ENCODE measurements at regions not wholly inside any gene's neighbourhood (a gene's known extent, or its start where the extent isn't known, plus 50 kb on each side); places are given as distances from the start of the nearest gene placed in this dataset.

DNA sequence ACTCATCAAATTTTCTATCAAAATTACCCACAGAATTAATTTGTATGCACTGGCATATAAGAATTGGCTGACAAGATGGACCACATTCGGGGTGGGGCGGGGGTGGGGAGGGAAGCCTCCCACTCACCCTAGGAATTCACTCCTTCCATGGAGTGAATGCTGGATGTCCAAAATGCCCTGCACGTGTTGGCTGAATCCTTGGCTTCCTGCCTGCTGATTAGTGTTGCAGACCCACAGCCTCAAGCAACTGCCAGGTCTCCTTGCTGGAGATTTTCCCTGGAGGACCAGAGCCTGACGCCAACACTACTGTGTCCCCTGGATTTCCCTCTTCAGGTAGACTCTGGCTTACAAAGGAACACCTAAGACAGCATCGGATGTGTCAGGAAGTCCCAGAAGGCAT lies 575.7 kb upstream of the CDH11 start:
- TF ChIP-seq EGR1 (IDR thresholded peaks at IDR 0.05) = no peak
- no peak for TF ChIP-seq EP300 (IDR thresholded peaks at IDR 0.05; ENCODE audit: borderline replicate concordance)
- TF ChIP-seq TEAD4 (IDR thresholded peaks at IDR 0.05) = no peak
- no peak for TF ChIP-seq ZBTB7A (IDR thresholded peaks at IDR 0.05; ENCODE audit: low read depth)
- TF ChIP-seq, protein P1, sequence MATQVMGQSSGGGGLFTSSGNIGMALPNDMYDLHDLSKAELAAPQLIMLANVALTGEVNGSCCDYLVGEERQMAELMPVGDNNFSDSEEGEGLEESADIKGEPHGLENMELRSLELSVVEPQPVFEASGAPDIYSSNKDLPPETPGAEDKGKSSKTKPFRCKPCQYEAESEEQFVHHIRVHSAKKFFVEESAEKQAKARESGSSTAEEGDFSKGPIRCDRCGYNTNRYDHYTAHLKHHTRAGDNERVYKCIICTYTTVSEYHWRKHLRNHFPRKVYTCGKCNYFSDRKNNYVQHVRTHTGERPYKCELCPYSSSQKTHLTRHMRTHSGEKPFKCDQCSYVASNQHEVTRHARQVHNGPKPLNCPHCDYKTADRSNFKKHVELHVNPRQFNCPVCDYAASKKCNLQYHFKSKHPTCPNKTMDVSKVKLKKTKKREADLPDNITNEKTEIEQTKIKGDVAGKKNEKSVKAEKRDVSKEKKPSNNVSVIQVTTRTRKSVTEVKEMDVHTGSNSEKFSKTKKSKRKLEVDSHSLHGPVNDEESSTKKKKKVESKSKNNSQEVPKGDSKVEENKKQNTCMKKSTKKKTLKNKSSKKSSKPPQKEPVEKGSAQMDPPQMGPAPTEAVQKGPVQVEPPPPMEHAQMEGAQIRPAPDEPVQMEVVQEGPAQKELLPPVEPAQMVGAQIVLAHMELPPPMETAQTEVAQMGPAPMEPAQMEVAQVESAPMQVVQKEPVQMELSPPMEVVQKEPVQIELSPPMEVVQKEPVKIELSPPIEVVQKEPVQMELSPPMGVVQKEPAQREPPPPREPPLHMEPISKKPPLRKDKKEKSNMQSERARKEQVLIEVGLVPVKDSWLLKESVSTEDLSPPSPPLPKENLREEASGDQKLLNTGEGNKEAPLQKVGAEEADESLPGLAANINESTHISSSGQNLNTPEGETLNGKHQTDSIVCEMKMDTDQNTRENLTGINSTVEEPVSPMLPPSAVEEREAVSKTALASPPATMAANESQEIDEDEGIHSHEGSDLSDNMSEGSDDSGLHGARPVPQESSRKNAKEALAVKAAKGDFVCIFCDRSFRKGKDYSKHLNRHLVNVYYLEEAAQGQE (IDR thresholded peaks at IDR 0.05; ENCODE audit: low read depth) = no peak
- TF ChIP-seq CREB1 (IDR thresholded peaks at IDR 0.05; ENCODE audit: low read depth) = no peak
- TF ChIP-seq, protein P2, sequence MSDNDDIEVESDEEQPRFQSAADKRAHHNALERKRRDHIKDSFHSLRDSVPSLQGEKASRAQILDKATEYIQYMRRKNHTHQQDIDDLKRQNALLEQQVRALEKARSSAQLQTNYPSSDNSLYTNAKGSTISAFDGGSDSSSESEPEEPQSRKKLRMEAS (IDR thresholded peaks at IDR 0.05) = no peak
- no peak for TF ChIP-seq RAD21 (IDR thresholded peaks at IDR 0.05; ENCODE audit: low read depth)
- TF ChIP-seq, protein P3, sequence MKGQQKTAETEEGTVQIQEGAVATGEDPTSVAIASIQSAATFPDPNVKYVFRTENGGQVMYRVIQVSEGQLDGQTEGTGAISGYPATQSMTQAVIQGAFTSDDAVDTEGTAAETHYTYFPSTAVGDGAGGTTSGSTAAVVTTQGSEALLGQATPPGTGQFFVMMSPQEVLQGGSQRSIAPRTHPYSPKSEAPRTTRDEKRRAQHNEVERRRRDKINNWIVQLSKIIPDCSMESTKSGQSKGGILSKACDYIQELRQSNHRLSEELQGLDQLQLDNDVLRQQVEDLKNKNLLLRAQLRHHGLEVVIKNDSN (IDR thresholded peaks at IDR 0.05) = no peak
- TF ChIP-seq FOXM1 (IDR thresholded peaks at IDR 0.05; ENCODE audit: borderline replicate concordance, low read depth) = no peak
- TF ChIP-seq TCF12 (IDR thresholded peaks at IDR 0.05; ENCODE audit: low read depth) = no peak

DNA sequence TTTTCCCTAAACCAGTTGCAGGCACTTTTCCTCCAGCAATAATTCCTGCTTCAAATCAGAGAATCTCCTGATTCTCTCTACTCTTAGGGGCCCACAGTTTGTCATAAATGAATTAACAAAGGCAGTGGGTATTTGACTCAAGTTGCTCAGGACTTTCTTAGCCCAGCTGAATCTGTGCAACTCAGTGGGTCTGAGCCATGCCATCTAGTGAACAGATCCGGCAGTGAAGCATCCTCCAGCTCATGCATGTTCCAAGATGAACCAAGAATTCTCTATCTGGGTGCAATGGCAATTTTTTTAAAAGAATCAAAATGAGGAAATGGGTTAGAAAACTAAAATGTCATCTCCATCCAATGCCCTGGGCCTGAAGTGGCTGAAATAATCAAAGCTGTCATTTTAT lies 575.2 kb upstream of the CDH11 start:
- TF ChIP-seq FOXM1 (IDR thresholded peaks at IDR 0.05; ENCODE audit: borderline replicate concordance, low read depth) (no peak), EP300 (IDR thresholded peaks at IDR 0.05; ENCODE audit: borderline replicate concordance) (no peak), YY1 (IDR thresholded peaks at IDR 0.05; ENCODE audit: low read depth) (no peak), RAD21 (IDR thresholded peaks at IDR 0.05; ENCODE audit: low read depth) (no peak), EGR1 (IDR thresholded peaks at IDR 0.05) (no peak), CEBPB (IDR thresholded peaks at IDR 0.05) (no peak), ZBTB7A (IDR thresholded peaks at IDR 0.05; ENCODE audit: low read depth) (no peak)
- TF ChIP-seq, protein P1 (IDR thresholded peaks at IDR 0.05; ENCODE audit: low read depth) = no peak
- TF ChIP-seq, protein P3 (IDR thresholded peaks at IDR 0.05) = no peak
- TF ChIP-seq, protein P2 (IDR thresholded peaks at IDR 0.05) = no peak

DNA sequence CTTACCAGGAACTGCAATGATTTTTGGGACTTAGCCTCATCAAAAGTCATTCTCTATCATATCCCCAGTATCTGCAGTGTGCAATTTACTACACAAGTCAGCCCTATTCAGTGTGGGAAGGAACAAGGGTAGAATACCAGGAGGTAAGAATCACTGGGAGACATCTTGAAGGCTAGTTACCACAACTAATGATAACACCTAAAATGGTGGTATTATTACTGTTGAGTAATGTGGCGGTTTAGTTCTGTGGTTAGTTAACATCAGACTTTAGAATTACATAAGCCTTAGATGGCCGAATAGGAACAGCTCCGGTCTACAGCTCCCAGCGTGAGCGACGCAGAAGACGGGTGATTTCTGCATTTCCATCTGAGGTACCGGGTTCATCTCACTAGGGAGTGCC lies 567.9 kb upstream of the CDH11 start:
- TF ChIP-seq, protein P1 (IDR thresholded peaks at IDR 0.05; ENCODE audit: low read depth) = no peak
- TF ChIP-seq, protein P3 (IDR thresholded peaks at IDR 0.05) = no peak
- TF ChIP-seq CREB1 (IDR thresholded peaks at IDR 0.05; ENCODE audit: low read depth) (no peak), TEAD4 (IDR thresholded peaks at IDR 0.05) (no peak), RAD21 (IDR thresholded peaks at IDR 0.05; ENCODE audit: low read depth) (no peak), EP300 (IDR thresholded peaks at IDR 0.05; ENCODE audit: borderline replicate concordance) (no peak), TAF1 (IDR thresholded peaks at IDR 0.05; ENCODE audit: low read depth) (no peak), NFIC (IDR thresholded peaks at IDR 0.05) (no peak), TCF12 (IDR thresholded peaks at IDR 0.05; ENCODE audit: low read depth) (no peak), FOXM1 (IDR thresholded peaks at IDR 0.05; ENCODE audit: borderline replicate concordance, low read depth) (no peak), CEBPB (IDR thresholded peaks at IDR 0.05) (no peak)

DNA sequence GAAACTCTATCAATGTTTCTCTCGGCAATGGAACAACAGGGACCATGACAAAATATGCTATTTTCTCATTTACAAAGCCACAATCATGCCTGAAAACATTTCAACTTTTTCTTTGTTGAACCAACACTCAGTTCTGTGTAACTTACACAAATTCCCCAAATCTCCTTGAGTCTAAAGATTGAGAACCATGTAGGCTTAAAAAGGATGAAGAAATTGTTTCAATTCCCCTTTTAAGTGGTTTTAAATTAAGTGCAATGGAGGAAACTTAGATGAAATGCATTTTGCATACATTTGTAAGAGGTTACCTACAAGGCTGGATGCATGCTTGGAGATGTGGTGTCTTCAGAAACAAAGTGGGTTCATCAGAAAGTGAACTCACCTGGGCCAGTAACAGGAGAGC lies 566.4 kb upstream of the CDH11 start:
- TF ChIP-seq CEBPB (IDR thresholded peaks at IDR 0.05) (no peak), RAD21 (IDR thresholded peaks at IDR 0.05; ENCODE audit: low read depth) (no peak), ZBTB7A (IDR thresholded peaks at IDR 0.05; ENCODE audit: low read depth) (no peak), YY1 (IDR thresholded peaks at IDR 0.05; ENCODE audit: low read depth) (no peak), NFIC (IDR thresholded peaks at IDR 0.05) (no peak), TAF1 (IDR thresholded peaks at IDR 0.05; ENCODE audit: low read depth) (no peak), TCF12 (IDR thresholded peaks at IDR 0.05; ENCODE audit: low read depth) (no peak), EP300 (IDR thresholded peaks at IDR 0.05; ENCODE audit: borderline replicate concordance) (no peak), CREB1 (IDR thresholded peaks at IDR 0.05; ENCODE audit: low read depth) (no peak), TEAD4 (IDR thresholded peaks at IDR 0.05) (no peak), FOXM1 (IDR thresholded peaks at IDR 0.05; ENCODE audit: borderline replicate concordance, low read depth) (no peak)
- TF ChIP-seq, protein P1 (IDR thresholded peaks at IDR 0.05; ENCODE audit: low read depth) = no peak
- TF ChIP-seq, protein P3 (IDR thresholded peaks at IDR 0.05) = no peak
- TF ChIP-seq, protein P2 (IDR thresholded peaks at IDR 0.05) = no peak

Measured in Ishikawa (cell line).